ENCODE measurements at regions not wholly inside any gene's neighbourhood (a gene's known extent, or its start where the extent isn't known, plus 50 kb on each side); places are given as distances from the start of the nearest gene placed in this dataset.
"Not testable (repeated sequence)": the region's sequence is repeated elsewhere in the genome, so short reads cannot be mapped to it uniquely, and the experiment has no call there.

GRCh38 chr7:112587504-112587903 is 106.7 kb downstream of the LSMEM1 start:
- no peaks in the 10 kb centered on the region for H3F3A ChIP-seq (ENCODE audit: control insufficient read depth, insufficient read depth)
- peaks cover 6% of the 10 kb centered on the region; the same call in 1 of the 2 replicates for H3K4me1 ChIP-seq (ENCODE audit: control insufficient read depth, low read length)
- no peaks in the 10 kb centered on the region for H4K20me1 ChIP-seq (ENCODE audit: control insufficient read depth, insufficient read depth, low read depth, low read length)
- no peak overlapping the region for H3K27ac ChIP-seq (ENCODE audit: low read depth, low read length)
- H3K9me3 ChIP-seq (ENCODE audit: control insufficient read depth, insufficient read depth, low read length), result no peaks in the 10 kb centered on the region
- TF ChIP-seq EZH2phosphoT487 (IDR thresholded peaks at IDR 0.05; ENCODE audit: borderline replicate concordance, low read length) (no peak), CTCF (IDR thresholded peaks at IDR 0.05; ENCODE audit: low read depth, low read length, poor library complexity, severe bottlenecking) (no peak)
- no peaks in the 10 kb centered on the region for H3K36me3 ChIP-seq (ENCODE audit: control insufficient read depth, low read length)
- H3K79me2 ChIP-seq (ENCODE audit: control insufficient read depth, low read length), result no peaks in the 10 kb centered on the region
- H3K4me2 ChIP-seq (ENCODE audit: low read length), result no peak overlapping the region
- no peaks in the 10 kb centered on the region for H3K9me2 ChIP-seq (replicated peaks; ENCODE audit: control insufficient read depth, low read length)
- no peaks in the 10 kb centered on the region for H3K27me3 ChIP-seq (ENCODE audit: control insufficient read depth, low read length)
- H3K4me3 ChIP-seq (ENCODE audit: low read length), result no peak overlapping the region

- not testable (repeated sequence) for H3K4me1 ChIP-seq (ENCODE audit: control insufficient read depth, low read length); H3K27ac ChIP-seq (ENCODE audit: low read depth, low read length); H3K4me2 ChIP-seq (ENCODE audit: low read length); H3K36me3 ChIP-seq (ENCODE audit: control insufficient read depth, low read length); H3K9me3 ChIP-seq (ENCODE audit: control insufficient read depth, insufficient read depth, low read length); H3K9me2 ChIP-seq (replicated peaks; ENCODE audit: control insufficient read depth, low read length); H3K27me3 ChIP-seq (ENCODE audit: control insufficient read depth, low read length); H3K79me2 ChIP-seq (ENCODE audit: control insufficient read depth, low read length); H3F3A ChIP-seq (ENCODE audit: control insufficient read depth, insufficient read depth); H3K4me3 ChIP-seq (ENCODE audit: low read length); H4K20me1 ChIP-seq (ENCODE audit: control insufficient read depth, insufficient read depth, low read depth, low read length)
Observed at GRCh38 chr7:112592565-112593263, 111.9 kb downstream of the LSMEM1 start.

GRCh38 chr7:112594397-112594796 is 113.6 kb downstream of the LSMEM1 start:
- no peaks in the 10 kb centered on the region for H3K27me3 ChIP-seq (ENCODE audit: control insufficient read depth, low read length)

More at GRCh38 chr7:112594397-112594796, 113.6 kb downstream of the LSMEM1 start:
- H3K36me3 ChIP-seq (ENCODE audit: control insufficient read depth, low read length), result no peaks in the 10 kb centered on the region
- H3K9me3 ChIP-seq (ENCODE audit: control insufficient read depth, insufficient read depth, low read length), result no peaks in the 10 kb centered on the region
- H3K9me2 ChIP-seq (replicated peaks; ENCODE audit: control insufficient read depth, low read length), result no peaks in the 10 kb centered on the region
- H3F3A ChIP-seq (ENCODE audit: control insufficient read depth, insufficient read depth), result no peaks in the 10 kb centered on the region
- H3K27ac ChIP-seq (ENCODE audit: low read depth, low read length), result no peak overlapping the region
- H3K4me1 ChIP-seq (ENCODE audit: control insufficient read depth, low read length), result peaks cover 9% of the 10 kb centered on the region; the same call in 1 of the 2 replicates
- H4K20me1 ChIP-seq (ENCODE audit: control insufficient read depth, insufficient read depth, low read depth, low read length), result no peaks in the 10 kb centered on the region
- H3K4me2 ChIP-seq (ENCODE audit: low read length), result no peak overlapping the region
- no peaks in the 10 kb centered on the region for H3K79me2 ChIP-seq (ENCODE audit: control insufficient read depth, low read length)
- H3K4me3 ChIP-seq (ENCODE audit: low read length), result no peak overlapping the region
- TF ChIP-seq CTCF (IDR thresholded peaks at IDR 0.05; ENCODE audit: low read depth, low read length, poor library complexity, severe bottlenecking), result no peak
- TF ChIP-seq EZH2phosphoT487 (IDR thresholded peaks at IDR 0.05; ENCODE audit: borderline replicate concordance, low read length), result no peak
